GM21360 (cell line): ENCODE measurements at regions not wholly inside any gene's neighbourhood (a gene's known extent, or its start where the extent isn't known, plus 50 kb on each side); places are given as distances from the start of the nearest gene placed in this dataset.

Experiments
- ATAC-seq: cut with Tn5 transposase; IDR thresholded peaks from one replicate; pipeline ENCODE4 v1.9.1; 2021; ENCODE audit warnings: mild to moderate bottlenecking, moderate library complexity; ENCODE audit not compliant: unreplicated experiment

DNA sequence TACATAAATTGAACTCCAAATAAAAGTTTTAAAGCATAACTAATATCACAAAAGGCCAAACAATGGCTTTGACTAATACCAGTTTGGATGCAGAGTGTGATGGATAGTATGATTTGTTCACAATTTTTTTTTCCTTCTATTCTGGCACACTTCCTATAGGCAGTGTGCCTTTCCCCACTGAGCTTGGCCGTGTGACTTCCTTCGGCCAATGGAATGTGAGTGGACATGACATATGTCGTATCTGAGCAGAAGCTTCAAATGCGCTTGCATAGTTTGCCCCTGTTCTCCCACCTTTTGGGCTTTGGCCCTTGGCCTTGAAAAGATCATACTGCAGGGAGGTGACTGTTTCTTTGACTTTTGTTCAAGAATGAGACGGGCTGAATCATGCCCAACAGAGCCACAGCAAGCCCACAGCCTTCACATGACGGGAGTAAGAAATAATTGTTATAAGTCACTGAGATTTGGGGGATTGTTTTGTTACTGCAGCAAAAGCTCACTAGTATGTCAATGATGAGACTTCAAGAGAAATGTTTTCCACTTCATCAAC lies 279.9 kb upstream of the NEBL start:
- no peak for ATAC-seq

GRCh38 chr10:21175797-21176196 lies 278.7 kb upstream of the NEBL start:
- ATAC-seq = no peak

GRCh38 chr10:21174715-21175495 lies 277.8 kb upstream of the NEBL start:
- ATAC-seq = no peak

- peak; percentile 64 for ATAC-seq
Observed at GRCh38 chr10:21173802-21174714, 276.9 kb upstream of the NEBL start.

GRCh38 chr10:21172930-21173801 lies 276.1 kb upstream of the NEBL start:
- no peak for ATAC-seq

- no peak for ATAC-seq
Observed at GRCh38 chr10:21172542-21172929, 275.4 kb upstream of the NEBL start.

DNA sequence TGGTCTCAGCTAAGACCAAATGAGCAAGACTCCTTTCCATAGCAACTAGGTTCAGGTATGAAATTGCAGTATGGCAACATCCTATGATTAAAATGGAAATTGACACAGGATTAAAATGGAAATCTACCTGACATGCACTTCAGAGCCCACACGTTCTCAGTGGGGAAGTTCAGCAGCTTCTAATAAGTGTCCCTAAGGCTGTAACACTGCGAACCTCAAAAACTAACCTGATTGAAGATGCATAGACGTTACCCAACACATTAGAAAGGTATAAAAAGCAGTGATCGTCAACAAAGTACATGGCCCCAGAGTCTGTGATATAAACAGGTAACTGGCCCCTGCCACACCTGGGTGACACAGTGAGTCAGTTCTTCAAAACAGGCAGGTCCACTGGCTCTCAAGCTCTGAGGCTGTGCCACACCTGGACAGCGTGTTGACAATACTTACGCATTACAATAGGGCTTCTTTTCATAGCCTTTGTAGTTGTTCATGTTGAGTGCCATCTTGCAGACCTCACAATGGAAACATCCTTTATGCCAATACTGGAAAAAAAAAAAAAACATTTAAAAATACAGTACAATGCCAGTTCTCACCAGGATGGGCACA lies 274.9 kb upstream of the NEBL start:
- ATAC-seq = no peak

DNA sequence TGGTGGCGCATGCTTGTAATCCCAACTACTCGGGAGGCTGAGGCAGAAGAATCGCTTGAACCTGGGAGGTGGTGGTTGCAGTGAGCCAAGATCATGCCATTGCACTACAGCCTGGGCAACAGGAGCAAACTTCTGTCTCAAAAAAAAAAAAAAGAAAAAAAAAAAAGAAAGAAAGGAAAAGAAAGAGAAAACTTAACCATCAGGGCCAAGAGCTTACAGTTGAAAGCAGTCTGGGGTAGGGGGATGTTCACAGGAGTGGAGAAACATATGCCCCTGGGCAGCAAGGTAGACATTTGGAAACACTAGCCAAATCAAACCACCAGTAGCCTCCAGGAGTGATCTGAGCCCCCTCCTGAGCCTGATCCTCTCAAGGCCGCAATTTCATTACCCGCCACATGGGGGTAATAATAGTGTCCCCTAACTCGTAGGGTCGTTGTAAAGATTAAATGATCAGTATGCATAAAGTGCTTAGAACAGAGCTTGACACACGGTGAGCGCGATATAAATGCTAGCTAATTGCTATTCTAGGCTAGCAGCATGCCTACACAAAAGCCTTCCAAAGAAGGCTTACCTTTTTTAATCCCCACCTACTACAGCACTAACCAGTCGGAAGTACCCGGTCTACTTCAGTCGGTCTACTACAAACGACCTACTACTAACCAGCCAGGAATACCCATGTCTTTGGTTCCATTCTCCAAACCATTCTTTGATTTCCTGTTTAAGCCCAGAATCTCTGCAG lies 274.3 kb upstream of the NEBL start:
- ATAC-seq = no peak

GRCh38 chr10:21170216-21170615 lies 273.1 kb upstream of the NEBL start:
- ATAC-seq = no peak

DNA sequence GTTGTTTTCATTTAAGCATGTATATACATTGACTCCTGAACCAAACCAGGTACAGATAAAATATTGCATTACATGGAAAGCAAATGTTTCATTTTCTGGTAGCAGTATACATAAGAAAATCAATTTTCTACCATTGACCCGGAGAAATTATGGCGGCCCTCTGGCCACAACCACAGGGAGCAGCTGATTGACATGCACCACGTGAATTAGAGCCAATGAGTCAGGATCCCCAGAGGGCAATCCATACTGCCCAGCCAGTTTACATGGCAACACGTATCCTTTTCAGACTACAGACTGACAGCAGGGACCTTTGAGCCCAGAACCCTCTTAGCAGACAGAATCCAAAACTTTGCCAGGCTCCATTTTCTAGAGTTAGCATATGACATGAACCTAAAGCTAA lies 272.2 kb upstream of the NEBL start:
- no peak for ATAC-seq

- ATAC-seq = no peak
Observed at GRCh38 chr10:21167288-21168010, 270.3 kb upstream of the NEBL start.

- no peak for ATAC-seq
Observed at GRCh38 chr10:21166557-21167287, 269.6 kb upstream of the NEBL start.

DNA sequence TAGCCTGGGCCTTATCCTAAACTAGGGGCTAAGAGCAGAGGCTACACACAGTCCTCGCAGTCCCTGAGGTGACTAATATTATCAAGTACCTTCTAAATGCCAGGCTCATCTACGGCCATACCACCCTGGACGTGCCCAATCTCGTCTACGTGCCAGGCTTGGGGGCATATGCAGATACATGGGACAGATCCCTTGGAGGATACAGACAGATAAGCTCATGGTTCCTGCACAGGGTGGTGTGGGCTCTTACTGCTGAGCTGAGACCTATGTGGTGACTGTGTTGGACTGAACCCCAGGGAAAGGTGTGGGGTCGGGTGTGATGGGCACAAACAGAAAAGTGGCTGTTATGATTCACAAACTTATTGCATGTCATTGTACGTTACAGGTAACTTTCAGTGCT lies 268.4 kb upstream of the NEBL start:
- ATAC-seq = no peak

GRCh38 chr10:21164687-21165086 lies 267.6 kb upstream of the NEBL start:
- ATAC-seq = no peak

DNA sequence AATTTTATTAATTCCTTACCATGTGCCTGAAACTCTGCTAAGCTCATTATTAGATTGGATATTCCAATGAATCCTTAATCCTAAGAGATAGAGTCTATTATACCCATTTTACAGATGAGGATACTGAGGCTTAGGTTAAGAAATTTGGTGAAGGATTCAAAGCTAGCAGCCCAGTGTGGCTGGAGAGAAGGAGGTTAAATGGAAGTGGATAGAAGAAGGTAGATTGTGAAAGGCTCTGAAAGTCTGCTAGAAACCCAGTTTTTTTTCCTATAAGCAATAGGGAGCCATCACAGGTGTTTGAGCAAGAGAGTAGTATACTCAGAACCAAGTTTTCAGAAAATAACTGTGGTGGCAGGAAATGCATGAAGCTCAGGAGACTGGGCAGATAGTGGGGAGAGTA lies 265.8 kb upstream of the NEBL start:
- ATAC-seq = no peak

GRCh38 chr10:21161647-21162046 lies 264.5 kb upstream of the NEBL start:
- ATAC-seq = no peak

- ATAC-seq = no peak
Observed at GRCh38 chr10:21161090-21161625, 264.0 kb upstream of the NEBL start.

GRCh38 chr10:21160116-21160515 lies 263.0 kb upstream of the NEBL start:
- no peak for ATAC-seq
